ENCODE measurements at regions not wholly inside any gene's neighbourhood (a gene's known extent, or its start where the extent isn't known, plus 50 kb on each side); places are given as distances from the start of the nearest gene placed in this dataset.

- BruUV-seq (replicated peaks): no TSS peak
- ChIA-PET CTCF (interaction anchor here (0.6 kb wide), 1 partner anchor 508 kb away, joined by 4 read pairs; no protein-coding TSS in a partner anchor), POLR2A (ENCODE audit: unreplicated experiment) (no interaction called here)
- Histone ChIP-seq H3K27ac (no peak overlapping the region), H3K36me3 (ENCODE audit: low read depth) (no peaks in the 10 kb centered on the region), H2AFZ (no peak overlapping the region), H3F3A (ENCODE audit: insufficient read depth, low read depth) (no peaks in the 10 kb centered on the region), H3K4me2 (no peak overlapping the region), H4K20me1 (ENCODE audit: insufficient read depth) (no peaks in the 10 kb centered on the region), H3K9me2 (ENCODE audit: insufficient read depth) (no peaks in the 10 kb centered on the region), H3K9me3 (ENCODE audit: insufficient read depth, low read depth) (no peaks in the 10 kb centered on the region), H3K79me2 (ENCODE audit: low read depth) (no peaks in the 10 kb centered on the region), H3K27me3 (ENCODE audit: insufficient read depth, low read depth) (no peaks in the 10 kb centered on the region), H3K4me1 (replicated peaks; ENCODE audit: insufficient read depth) (0 out of 2 replicates have a peak, but pooled peaks cover 5% of the 10 kb centered on the region), H3K4me3 (no peak overlapping the region)
- TF ChIP-seq EZH2 (IDR thresholded peaks at IDR 0.05; ENCODE audit: low read depth) (no peak), CTCF (conservative IDR thresholded peaks at IDR 0.05) (peak; percentile 47)
- intact Hi-C loops (cut with micrococcal nuclease; ENCODE audit: unreplicated experiment): no loop called here
- no peak for DNase-seq
These were observed 1244.1 kb upstream of the ACO1 start for GRCh38 chr9:31140316-31140715.

GRCh38 chr9:31142456-31142855 is 1242.0 kb upstream of the ACO1 start:
- Histone ChIP-seq H4K20me1 (ENCODE audit: insufficient read depth) (no peaks in the 10 kb centered on the region), H3K4me2 (no peak overlapping the region), H3K9me3 (ENCODE audit: insufficient read depth, low read depth) (no peaks in the 10 kb centered on the region), H3K4me3 (no peak overlapping the region), H3K79me2 (ENCODE audit: low read depth) (no peaks in the 10 kb centered on the region), H3K36me3 (ENCODE audit: low read depth) (no peaks in the 10 kb centered on the region), H2AFZ (no peak overlapping the region), H3K27me3 (ENCODE audit: insufficient read depth, low read depth) (no peaks in the 10 kb centered on the region), H3K4me1 (replicated peaks; ENCODE audit: insufficient read depth) (0 out of 2 replicates have a peak, but pooled peaks cover 3% of the 10 kb centered on the region), H3K9me2 (ENCODE audit: insufficient read depth) (no peaks in the 10 kb centered on the region), H3K27ac (no peak overlapping the region), H3F3A (ENCODE audit: insufficient read depth, low read depth) (no peaks in the 10 kb centered on the region)
- intact Hi-C loops (cut with micrococcal nuclease; ENCODE audit: unreplicated experiment): no loop called here
- no peak for TF ChIP-seq EZH2 (IDR thresholded peaks at IDR 0.05; ENCODE audit: low read depth)
- no peak for TF ChIP-seq CTCF (conservative IDR thresholded peaks at IDR 0.05)
- ChIA-PET CTCF (interaction anchor here (0.6 kb wide), 1 partner anchor 998 kb away, joined by 9 read pairs; no protein-coding TSS in a partner anchor), POLR2A (ENCODE audit: unreplicated experiment) (interaction anchor here (0.6 kb wide), 1 partner anchor 1133 kb away, joined by 3 read pairs; no protein-coding TSS in a partner anchor)
- no TSS peak for BruUV-seq (replicated peaks)
- DNase-seq: no peak

GRCh38 chr9:31144614-31145013 is 1239.8 kb upstream of the ACO1 start:
- Histone ChIP-seq H2AFZ (no peak overlapping the region), H3K4me2 (no peak overlapping the region), H3K79me2 (ENCODE audit: low read depth) (no peaks in the 10 kb centered on the region), H3K27ac (no peak overlapping the region), H3F3A (ENCODE audit: insufficient read depth, low read depth) (no peaks in the 10 kb centered on the region), H3K9me2 (ENCODE audit: insufficient read depth) (no peaks in the 10 kb centered on the region), H3K4me3 (no peak overlapping the region), H3K27me3 (ENCODE audit: insufficient read depth, low read depth) (no peaks in the 10 kb centered on the region), H4K20me1 (ENCODE audit: insufficient read depth) (no peaks in the 10 kb centered on the region), H3K4me1 (replicated peaks; ENCODE audit: insufficient read depth) (no peaks in the 10 kb centered on the region), H3K36me3 (ENCODE audit: low read depth) (no peaks in the 10 kb centered on the region), H3K9me3 (ENCODE audit: insufficient read depth, low read depth) (no peaks in the 10 kb centered on the region)
- TF ChIP-seq EZH2 (IDR thresholded peaks at IDR 0.05; ENCODE audit: low read depth) (no peak), CTCF (conservative IDR thresholded peaks at IDR 0.05) (no peak)
- no TSS peak for BruUV-seq (replicated peaks)
- intact Hi-C loops (cut with micrococcal nuclease; ENCODE audit: unreplicated experiment): no loop called here
- CTCF ChIA-PET: no interaction called here
- DNase-seq: no peak
- POLR2A ChIA-PET (ENCODE audit: unreplicated experiment): no interaction called here

Measured in PC-9 (cell line).